Islet of Langerhans (tissue), 1 donor: ENCODE measurements at regions not wholly inside any gene's neighbourhood (a gene's known extent, or its start where the extent isn't known, plus 50 kb on each side); places are given as distances from the start of the nearest gene placed in this dataset.
"Not testable (repeated sequence)": the region's sequence is repeated elsewhere in the genome, so short reads cannot be mapped to it uniquely, and the experiment has no call there.

Experiments
- FAIRE-seq: peaks from one replicate; lab custom pipeline; 2011; peaks lifted over from hg19 to GRCh38; lab: Jason Lieb, UNC

DNA sequence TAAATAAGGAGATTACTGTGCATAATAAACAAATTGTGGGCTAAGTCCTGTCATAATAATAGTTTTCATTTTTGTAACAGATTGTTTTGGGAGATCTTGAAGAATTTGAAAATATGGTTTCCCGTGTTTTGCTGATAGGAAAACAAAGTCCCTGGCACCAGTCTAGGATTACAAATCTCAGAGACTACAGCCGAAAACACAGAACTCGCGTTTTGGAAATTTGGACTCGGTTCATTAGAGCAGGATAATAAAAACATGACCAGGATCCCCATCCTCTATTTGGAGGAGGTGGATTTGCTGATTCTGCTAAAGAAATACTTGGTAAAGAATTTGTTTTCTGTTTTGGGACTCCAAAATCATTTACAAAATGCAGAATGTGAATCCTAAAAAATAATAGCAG is 1194.4 kb downstream of the DTWD2 start:
- no peak for FAIRE-seq

DNA sequence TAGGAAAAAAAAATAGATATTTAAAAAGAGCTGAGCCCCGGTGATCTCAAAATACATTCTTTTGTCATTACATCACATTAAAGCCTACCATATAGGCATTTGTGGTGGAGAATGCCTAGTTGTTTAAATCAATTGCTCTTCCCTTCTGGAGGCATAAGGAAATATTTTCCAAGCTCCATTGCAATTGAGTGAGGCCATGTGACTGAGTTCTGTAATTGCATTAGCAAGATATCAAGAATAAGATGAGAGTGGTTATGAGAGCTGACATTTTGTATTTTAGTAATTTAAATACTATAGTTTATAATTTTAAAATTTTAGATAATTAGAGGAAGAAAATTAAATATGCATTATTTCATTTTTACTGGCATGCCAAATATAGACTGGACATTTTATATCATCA is 1195.9 kb downstream of the DTWD2 start:
- FAIRE-seq, result no peak

DNA sequence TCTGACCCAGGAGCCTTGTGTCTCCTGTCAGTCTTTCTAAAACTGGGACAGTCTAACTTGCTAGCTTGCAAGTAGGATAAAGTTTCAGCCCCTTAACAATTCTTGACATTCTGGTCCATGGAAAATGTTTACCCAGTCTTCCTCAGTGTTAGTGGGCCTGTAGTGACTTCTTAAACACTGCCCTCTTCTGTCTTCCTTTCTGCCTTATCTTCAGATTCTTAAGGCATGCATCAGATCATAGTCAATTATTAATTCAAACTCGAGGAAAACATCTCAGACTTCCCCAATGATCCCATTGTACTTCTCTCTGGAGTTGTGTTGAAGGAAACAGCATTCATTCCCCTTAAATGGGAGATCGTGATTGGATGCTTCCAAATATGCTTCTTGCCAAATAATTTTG is 1199.8 kb downstream of the DTWD2 start:
- no peak for FAIRE-seq

DNA sequence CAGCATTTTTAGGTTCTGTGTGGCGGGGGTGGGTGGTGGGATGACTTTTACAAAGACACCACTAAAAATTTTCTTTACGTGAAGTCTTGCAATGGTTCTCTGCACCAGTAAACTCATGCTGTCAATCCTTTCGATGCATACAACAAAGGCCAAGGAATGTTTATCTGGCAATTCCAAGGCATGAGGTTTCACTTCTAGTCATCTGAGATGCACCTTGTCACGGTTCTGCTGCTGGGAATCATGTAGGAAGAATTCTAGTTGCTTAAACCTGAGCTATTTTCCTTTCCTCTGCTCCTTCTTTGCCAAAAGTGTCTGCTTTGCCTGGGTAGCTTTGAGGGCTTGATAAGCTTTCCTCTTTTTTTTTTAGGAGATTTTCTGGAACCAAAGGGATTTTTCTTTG is 1204.5 kb upstream of the SEMA6A start:
- FAIRE-seq, result no peak

DNA sequence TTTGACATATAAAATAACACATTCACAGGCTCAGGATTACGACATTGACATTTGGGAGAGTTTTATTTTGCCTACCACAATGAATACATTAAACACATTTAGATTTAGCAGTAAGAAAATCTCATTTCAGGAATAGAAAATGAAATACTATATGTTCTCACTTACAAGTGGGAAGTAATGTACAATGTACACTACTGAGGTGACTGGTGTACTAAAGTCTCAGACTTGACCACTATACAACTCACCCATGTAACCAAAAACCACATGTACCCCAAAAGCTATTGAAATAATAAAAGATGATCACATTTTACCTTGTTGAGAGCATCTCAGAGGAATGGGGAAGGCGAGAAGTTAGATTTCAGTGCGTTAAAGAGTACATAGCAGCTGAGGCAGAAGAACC is 1202.4 kb upstream of the SEMA6A start:
- no peak for FAIRE-seq

DNA sequence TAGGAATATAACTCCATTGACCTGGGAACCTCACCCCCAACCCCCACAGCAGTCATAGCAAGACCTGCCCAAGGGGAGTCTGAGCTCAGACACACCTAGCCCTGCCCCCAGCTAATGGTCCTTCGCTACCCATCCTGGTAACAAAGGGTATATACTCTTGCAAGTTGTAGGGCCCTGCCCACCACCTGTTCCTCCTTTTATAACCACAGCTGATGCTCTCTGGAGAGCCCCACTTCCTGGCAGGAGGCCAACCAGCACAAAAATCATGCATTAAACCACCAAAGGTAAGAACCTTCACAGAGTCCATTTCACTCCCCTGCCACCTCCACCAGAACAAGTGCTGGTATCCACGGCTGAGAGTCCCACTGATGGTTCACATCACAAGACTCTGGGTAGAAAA is 1195.3 kb upstream of the SEMA6A start:
- FAIRE-seq, result no peak

DNA sequence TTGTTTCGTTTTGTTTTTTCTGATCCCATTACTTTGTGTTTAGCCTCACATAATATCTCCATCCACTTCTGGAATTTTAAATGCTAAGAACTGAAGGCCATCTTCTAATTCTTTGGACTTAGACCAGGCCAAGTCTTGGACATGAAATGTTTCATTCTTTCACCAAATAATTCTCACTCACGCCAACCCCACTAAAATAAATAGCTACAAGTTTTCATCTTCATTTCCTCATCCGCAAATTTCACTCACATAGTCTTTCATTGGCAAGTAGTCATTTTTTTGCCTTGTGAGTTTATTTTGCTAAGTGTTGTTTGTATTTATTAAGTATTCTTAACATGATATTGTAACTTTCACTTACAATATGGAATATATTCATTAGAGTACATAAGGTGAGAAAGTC is 1188.6 kb upstream of the SEMA6A start:
- no peak for FAIRE-seq

DNA sequence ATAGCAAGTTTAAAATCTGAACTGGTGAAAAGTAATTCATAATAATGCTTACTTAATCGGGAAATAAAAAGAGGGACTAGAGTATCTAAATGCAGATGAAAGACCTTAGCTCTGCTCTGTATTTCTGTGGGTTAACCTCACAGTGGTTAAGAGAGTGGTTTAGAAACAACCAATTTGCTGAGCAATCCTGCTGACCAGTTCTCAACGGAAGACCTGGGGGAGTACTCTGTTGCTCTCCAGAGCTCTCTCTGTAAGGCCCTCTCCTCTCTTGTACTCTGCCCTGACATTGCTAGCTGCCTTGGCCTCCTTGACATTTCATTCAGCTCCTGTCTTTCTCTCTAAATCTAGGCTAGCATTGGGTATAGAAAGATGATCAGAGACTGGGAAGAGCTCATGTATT is 1186.6 kb upstream of the SEMA6A start:
- FAIRE-seq, result no peak

DNA sequence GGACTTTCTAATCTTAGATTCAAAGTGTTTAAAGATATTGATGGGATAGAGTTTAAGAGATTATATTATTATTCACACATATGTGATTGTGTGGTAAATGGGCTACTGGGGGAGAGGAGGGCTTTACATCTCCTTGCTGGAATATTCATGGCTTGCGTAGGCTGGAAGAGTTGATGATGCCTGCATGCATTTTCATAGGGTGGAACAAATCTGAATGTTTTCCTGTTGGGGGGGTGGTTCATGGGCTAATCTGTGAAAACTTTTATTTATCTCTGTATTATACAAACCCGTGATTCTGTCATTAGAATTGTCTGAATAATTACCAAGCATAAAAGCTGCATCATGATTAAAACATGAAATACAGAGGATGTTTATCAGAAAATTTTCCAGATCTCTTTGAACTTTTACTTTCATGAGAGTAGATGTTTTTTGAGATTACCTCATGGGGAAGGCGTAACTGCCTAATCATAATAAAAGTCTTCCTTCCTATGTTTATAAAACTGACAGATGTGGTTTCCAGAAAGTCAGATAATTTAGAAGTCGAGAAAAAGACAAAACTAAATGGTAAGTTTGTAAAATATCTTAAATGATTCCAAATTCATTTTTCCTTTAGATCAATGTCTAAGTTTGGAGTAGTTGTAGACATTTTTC is 1185.4 kb upstream of the SEMA6A start:
- FAIRE-seq, result no peak

DNA sequence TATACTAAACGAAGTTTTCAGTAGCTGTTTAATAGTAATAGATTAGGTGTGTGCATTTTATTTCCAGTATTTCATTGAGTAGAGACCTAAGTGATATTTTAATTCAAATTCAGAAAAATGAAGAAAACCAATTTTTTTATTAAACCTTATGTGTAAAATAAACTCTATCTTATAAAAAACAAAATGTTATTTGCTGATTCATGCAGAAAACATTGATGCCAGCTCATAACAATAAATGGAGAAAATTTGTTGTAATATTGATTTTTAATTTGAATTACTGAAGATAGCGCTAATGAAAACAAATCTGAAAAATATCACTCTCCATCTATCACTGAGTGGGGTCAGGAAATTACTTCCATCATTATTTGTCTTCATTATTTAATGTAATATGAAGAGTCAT is 1177.8 kb upstream of the SEMA6A start:
- peak; percentile 27 for FAIRE-seq

DNA sequence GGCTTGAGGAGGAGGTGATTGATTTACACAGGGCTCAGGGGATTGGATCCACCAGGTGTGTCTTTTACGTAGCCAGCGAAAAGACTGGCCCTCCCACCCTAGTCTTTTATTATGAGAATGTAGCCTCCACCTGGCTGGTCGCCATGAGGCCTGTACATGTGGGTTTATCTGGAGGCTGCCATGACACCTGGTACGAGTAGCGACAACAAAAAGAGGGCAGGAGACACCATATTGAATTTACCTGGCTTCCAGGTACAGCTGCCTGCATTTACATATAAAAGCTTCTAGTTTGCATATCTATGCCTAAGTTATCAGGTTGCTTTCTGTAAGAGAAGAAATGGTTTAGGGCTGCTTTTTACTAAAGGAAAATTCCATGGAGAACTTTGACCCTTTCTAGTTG is 1173.7 kb upstream of the SEMA6A start:
- no peak for FAIRE-seq

GRCh38 chr5:117743337-117743736 is 1168.7 kb upstream of the SEMA6A start:
- no peak for FAIRE-seq

GRCh38 chr5:117741655-117742206 is 1167.1 kb upstream of the SEMA6A start:
- no peak for FAIRE-seq

- no peak for FAIRE-seq
These were observed 1165.6 kb upstream of the SEMA6A start for GRCh38 chr5:117740268-117740667.

DNA sequence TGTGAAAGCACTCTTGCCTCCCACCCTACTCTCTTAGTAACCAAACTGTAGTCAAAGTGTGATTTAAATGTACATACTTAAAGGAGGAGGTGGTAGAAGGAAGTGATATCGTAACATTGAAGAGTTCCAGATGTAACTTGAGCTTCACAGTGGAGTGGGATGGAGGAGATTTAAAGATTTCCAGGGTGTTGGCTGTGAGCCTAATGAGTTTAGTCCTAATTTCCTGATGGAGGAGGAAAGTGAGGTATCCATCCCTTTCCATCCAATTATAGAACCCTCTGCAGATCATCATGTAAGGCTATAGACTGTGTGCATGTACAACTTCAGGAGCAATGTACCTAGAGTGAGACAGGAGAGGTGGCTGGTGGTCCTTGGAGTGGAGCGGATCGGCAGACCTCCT is 1163.9 kb upstream of the SEMA6A start:
- no peak for FAIRE-seq

DNA sequence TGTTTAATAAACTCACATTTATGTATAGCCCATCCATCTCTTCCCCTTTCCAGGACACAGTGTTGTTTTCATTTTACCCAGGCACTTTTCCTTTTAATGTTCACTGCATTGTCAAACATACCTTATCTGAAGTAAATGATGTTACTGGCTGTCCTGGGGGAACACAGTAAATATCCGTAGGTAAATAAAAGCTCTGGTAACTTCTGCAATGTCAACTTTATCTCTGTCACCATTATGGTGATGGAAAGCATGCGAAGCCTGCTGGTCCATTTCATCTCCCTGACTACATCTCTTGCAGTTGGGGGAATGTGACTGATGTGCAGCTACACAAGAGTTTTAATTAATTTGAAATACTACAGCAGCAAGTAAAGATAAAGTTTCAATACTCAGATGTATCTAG is 1162.1 kb upstream of the SEMA6A start:
- no peak for FAIRE-seq

DNA sequence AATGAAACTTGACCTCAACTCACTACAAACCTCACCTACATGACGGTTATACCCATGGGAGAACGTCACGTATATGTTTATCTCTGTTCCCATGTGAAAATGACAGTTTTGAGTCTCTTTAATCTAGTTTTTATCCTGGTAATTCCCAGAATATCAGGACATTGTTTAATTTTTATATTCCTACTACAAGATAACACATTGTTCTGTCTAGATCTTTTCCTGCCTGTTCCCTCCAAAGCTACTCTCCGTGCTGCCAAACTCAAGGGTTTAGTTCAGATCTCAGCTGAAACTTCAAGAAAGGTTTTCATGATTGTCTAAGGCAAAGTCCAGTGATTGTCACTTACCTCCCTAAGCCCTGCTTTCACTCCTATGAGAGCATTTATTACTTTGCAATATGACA is 1159.4 kb upstream of the SEMA6A start:
- no peak for FAIRE-seq

GRCh38 chr5:117733051-117733450 is 1158.4 kb upstream of the SEMA6A start:
- FAIRE-seq, result no peak

- no peak for FAIRE-seq
These were observed 1157.6 kb upstream of the SEMA6A start for GRCh38 chr5:117732264-117732663.

GRCh38 chr5:117731446-117731845 is 1156.8 kb upstream of the SEMA6A start:
- no peak for FAIRE-seq

DNA sequence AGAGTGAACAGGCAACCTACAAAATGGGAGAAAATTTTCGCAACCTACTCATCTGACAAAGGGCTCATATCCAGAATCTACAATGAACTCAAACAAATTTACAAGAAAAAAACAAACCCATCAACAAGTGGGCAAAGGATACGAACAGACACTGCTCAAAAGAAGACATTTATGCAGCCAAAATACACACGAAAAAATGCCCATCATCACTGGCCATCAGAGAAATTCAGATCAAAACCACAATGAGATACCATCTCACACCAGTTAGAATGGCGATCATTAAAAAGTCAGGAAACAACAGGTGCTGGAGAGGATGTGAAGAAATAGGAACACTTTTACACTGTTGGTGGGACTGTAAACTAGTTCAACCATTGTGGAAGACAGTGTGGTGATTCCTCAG is 1146.2 kb upstream of the SEMA6A start:
- FAIRE-seq, result not testable (repeated sequence)

- no peak for FAIRE-seq
These were observed 1144.8 kb upstream of the SEMA6A start for GRCh38 chr5:117719413-117719812.

DNA sequence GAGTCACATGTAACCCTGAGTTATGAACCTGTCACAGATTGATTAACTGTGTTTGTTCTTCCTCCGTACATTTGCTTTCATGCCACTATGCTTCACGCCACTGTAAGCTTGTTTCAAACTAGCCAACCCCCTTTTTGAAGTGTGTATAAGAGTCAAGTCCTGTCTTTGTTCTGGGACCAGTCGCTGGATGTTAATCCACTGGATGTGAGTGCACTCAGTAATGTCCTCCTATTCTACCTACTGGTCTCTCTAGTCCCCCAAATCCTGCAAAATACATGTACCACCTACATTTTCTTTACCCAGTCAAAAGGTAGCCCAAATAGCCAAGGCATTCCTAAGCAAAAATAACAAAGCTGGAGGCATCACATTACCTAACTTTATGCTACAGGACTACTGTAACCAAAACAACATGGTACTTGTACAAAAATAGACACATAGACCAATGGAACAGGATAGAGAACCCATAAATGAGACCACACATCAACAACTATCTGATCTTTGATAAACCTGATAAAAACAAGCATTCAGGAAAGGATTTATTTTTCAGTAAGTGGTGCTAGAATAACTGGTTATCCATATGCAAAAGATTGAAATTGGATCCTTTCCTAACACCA is 1139.1 kb upstream of the SEMA6A start:
- FAIRE-seq, result no peak

- no peak for FAIRE-seq
These were observed 1126.4 kb upstream of the SEMA6A start for GRCh38 chr5:117701062-117701461.
